Kidney capillary endothelial cell (primary cell): ENCODE measurements at regions not wholly inside any gene's neighbourhood (a gene's known extent, or its start where the extent isn't known, plus 50 kb on each side); places are given as distances from the start of the nearest gene placed in this dataset.
"Not testable (repeated sequence)": the region's sequence is repeated elsewhere in the genome, so short reads cannot be mapped to it uniquely, and the experiment has no call there.

Experiments
- DNase-seq: peaks from one replicate; pipeline ENCODE4 v3.0.0-alpha.2; 2018; ENCODE audit warnings: low spot score

- no peak for DNase-seq
Observed at GRCh38 chr18:56488739-56489138, 149.7 kb downstream of the TXNL1 start.

GRCh38 chr18:56487801-56488200 is 150.6 kb downstream of the TXNL1 start:
- no peak for DNase-seq

- no peak for DNase-seq
Observed at GRCh38 chr18:56483386-56483785, 155.0 kb downstream of the TXNL1 start.

GRCh38 chr18:56482813-56483212 is 155.6 kb downstream of the TXNL1 start:
- DNase-seq, result not testable (repeated sequence)

GRCh38 chr18:56481751-56482150 is 156.6 kb downstream of the TXNL1 start:
- no peak for DNase-seq

GRCh38 chr18:56479841-56480240 is 158.6 kb downstream of the TXNL1 start:
- DNase-seq, result no peak

GRCh38 chr18:56475250-56475649 is 163.1 kb downstream of the TXNL1 start:
- DNase-seq, result no peak

- no peak for DNase-seq
Observed at GRCh38 chr18:56473400-56474024, 164.9 kb downstream of the TXNL1 start.

- DNase-seq, result no peak
Observed at GRCh38 chr18:56470406-56471351, 167.7 kb downstream of the TXNL1 start.

- no peak for DNase-seq
Observed at GRCh38 chr18:56469582-56469981, 168.8 kb downstream of the TXNL1 start.

GRCh38 chr18:56468396-56468795 is 170.0 kb downstream of the TXNL1 start:
- no peak for DNase-seq

- DNase-seq, result no peak
Observed at GRCh38 chr18:56462276-56462675, 176.1 kb downstream of the TXNL1 start.

- DNase-seq, result no peak
Observed at GRCh38 chr18:56461151-56461550, 177.2 kb downstream of the TXNL1 start.

- no peak for DNase-seq
Observed at GRCh38 chr18:56460581-56460980, 177.8 kb downstream of the TXNL1 start.

GRCh38 chr18:56458770-56459712 is 179.4 kb downstream of the TXNL1 start:
- DNase-seq, result peak; percentile 52

GRCh38 chr18:56455874-56456273 is 182.5 kb downstream of the TXNL1 start:
- no peak for DNase-seq

GRCh38 chr18:56455141-56455540 is 183.3 kb downstream of the TXNL1 start:
- no peak for DNase-seq

- no peak for DNase-seq
Observed at GRCh38 chr18:56453631-56454030, 184.8 kb downstream of the TXNL1 start.

GRCh38 chr18:56451188-56451587 is 187.2 kb downstream of the TXNL1 start:
- DNase-seq, result peak; percentile 32

GRCh38 chr18:56448751-56449150 is 189.6 kb downstream of the TXNL1 start:
- no peak for DNase-seq

- no peak for DNase-seq
Observed at GRCh38 chr18:56445422-56445821, 193.0 kb downstream of the TXNL1 start.

- peak; percentile 21 for DNase-seq
Observed at GRCh38 chr18:56444201-56444600, 194.2 kb downstream of the TXNL1 start.
